ENCODE measurements at regions not wholly inside any gene's neighbourhood (a gene's known extent, or its start where the extent isn't known, plus 50 kb on each side); places are given as distances from the start of the nearest gene placed in this dataset.
"Not testable (repeated sequence)": the region's sequence is repeated elsewhere in the genome, so short reads cannot be mapped to it uniquely, and the experiment has no call there.

GRCh38 chr2:234898534-234899053 is 53.2 kb upstream of the SH3BP4 start:
- no peak overlapping the region for H2AFZ ChIP-seq (ENCODE audit: insufficient read depth, low read length, poor library complexity)
- H2BK5ac ChIP-seq (ENCODE audit: low read depth, low read length, poor library complexity) = no peak overlapping the region
- no peaks in the 10 kb centered on the region for H3K79me2 ChIP-seq (ENCODE audit: control insufficient read depth, insufficient read depth, low read length, poor library complexity)
- H3K4me3 ChIP-seq (ENCODE audit: low read depth, low read length) = no peak overlapping the region
- H4K12ac ChIP-seq (ENCODE audit: low read depth, low read length) = no peak overlapping the region
- H2BK12ac ChIP-seq (ENCODE audit: low read length) = no peak overlapping the region
- H4K91ac ChIP-seq (ENCODE audit: low read depth, low read length) = no peak overlapping the region
- no peaks in the 10 kb centered on the region for H3K27me3 ChIP-seq (ENCODE audit: insufficient read depth, low read length)
- H4K8ac ChIP-seq (ENCODE audit: low read depth, low read length) = no peak overlapping the region
- DNase-seq = no peak
- no peak overlapping the region for H3K18ac ChIP-seq (ENCODE audit: low read length)
- H3K23ac ChIP-seq (ENCODE audit: low read length) = no peak overlapping the region
- H3K9me3 ChIP-seq (ENCODE audit: insufficient read depth, low read depth, low read length) = no peaks in the 10 kb centered on the region
- no peak overlapping the region for H2AK5ac ChIP-seq (ENCODE audit: low read length)
- H3K79me1 ChIP-seq (ENCODE audit: low read length) = no peaks in the 10 kb centered on the region
- H3K9ac ChIP-seq (ENCODE audit: low read length) = no peak overlapping the region
- peaks cover 2% of the 10 kb centered on the region in 2 experiments for H3K4me1 ChIP-seq (ENCODE audit: control insufficient read depth in 1 of 2, insufficient read depth in 2 of 2, low read length in 2 of 2)
- no peaks in the 10 kb centered on the region for H3K36me3 ChIP-seq (ENCODE audit: control insufficient read depth in 1 of 2, insufficient read depth in 2 of 2, low read length in 2 of 2)
- H3K27ac ChIP-seq (ENCODE audit: low read depth, low read length) = no peak overlapping the region
- H3K14ac ChIP-seq (ENCODE audit: low read length) = no peak overlapping the region
- H2BK120ac ChIP-seq (ENCODE audit: insufficient read depth, low read length, poor library complexity) = no peak overlapping the region
- no peak overlapping the region for H3K4ac ChIP-seq (ENCODE audit: low read depth, low read length)
- no peak overlapping the region for H3K4me2 ChIP-seq (ENCODE audit: low read length)
- no CpG with 5 or more reads among the region's 3 CpGs for WGBS (ENCODE audit: extremely low coverage, insufficient coverage, insufficient read length)

DNA sequence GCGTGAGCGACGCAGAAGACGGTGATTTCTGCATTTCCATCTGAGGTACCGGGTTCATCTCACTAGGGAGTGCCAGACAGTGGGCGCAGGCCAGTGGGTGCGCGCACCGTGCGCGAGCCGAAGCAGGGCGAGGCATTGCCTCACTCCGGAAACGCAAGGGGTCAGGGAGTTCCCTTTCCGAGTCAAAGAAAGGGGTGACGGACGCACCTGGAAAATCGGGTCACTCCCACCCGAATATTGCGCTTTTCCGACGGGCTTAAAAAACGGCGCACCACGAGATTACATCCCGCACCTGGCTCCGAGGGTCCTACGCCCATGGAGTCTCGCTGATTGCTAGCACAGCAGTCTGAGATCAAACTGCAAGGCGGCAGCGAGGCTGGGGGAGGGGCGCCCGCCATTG is 63.4 kb upstream of the SH3BP4 start:
- H2AFZ ChIP-seq (ENCODE audit: insufficient read depth, low read length, poor library complexity); H3K9ac ChIP-seq (ENCODE audit: low read length); H3K23ac ChIP-seq (ENCODE audit: low read length); H3K79me2 ChIP-seq (ENCODE audit: control insufficient read depth, insufficient read depth, low read length, poor library complexity); H4K91ac ChIP-seq (ENCODE audit: low read depth, low read length); H3K4ac ChIP-seq (ENCODE audit: low read depth, low read length); H2BK5ac ChIP-seq (ENCODE audit: low read depth, low read length, poor library complexity); H3K79me1 ChIP-seq (ENCODE audit: low read length); H3K4me3 ChIP-seq (ENCODE audit: low read depth, low read length); H3K27ac ChIP-seq (ENCODE audit: low read depth, low read length); H3K4me1 ChIP-seq (ENCODE audit: control insufficient read depth in 1 of 2, insufficient read depth in 2 of 2, low read length in 2 of 2); H3K18ac ChIP-seq (ENCODE audit: low read length); DNase-seq; H2AK5ac ChIP-seq (ENCODE audit: low read length); H3K4me2 ChIP-seq (ENCODE audit: low read length); H3K27me3 ChIP-seq (ENCODE audit: insufficient read depth, low read length); H3K36me3 ChIP-seq (ENCODE audit: control insufficient read depth in 1 of 2, insufficient read depth in 2 of 2, low read length in 2 of 2); H4K12ac ChIP-seq (ENCODE audit: low read depth, low read length); H3K9me3 ChIP-seq (ENCODE audit: insufficient read depth, low read depth, low read length); H2BK120ac ChIP-seq (ENCODE audit: insufficient read depth, low read length, poor library complexity); H3K14ac ChIP-seq (ENCODE audit: low read length); H2BK12ac ChIP-seq (ENCODE audit: low read length); H4K8ac ChIP-seq (ENCODE audit: low read depth, low read length): not testable (repeated sequence)
- no CpG with 5 or more reads among the region's 34 CpGs for WGBS (ENCODE audit: extremely low coverage, insufficient coverage, insufficient read length)

- Histone ChIP-seq H3K79me1 (ENCODE audit: low read length) (no peaks in the 10 kb centered on the region), H3K23ac (ENCODE audit: low read length) (no peak overlapping the region), H3K4ac (ENCODE audit: low read depth, low read length) (no peak overlapping the region), H4K91ac (ENCODE audit: low read depth, low read length) (no peak overlapping the region), H3K9me3 (ENCODE audit: insufficient read depth, low read depth, low read length) (no peaks in the 10 kb centered on the region), H4K12ac (ENCODE audit: low read depth, low read length) (no peak overlapping the region), H2BK5ac (ENCODE audit: low read depth, low read length, poor library complexity) (no peak overlapping the region), H4K8ac (ENCODE audit: low read depth, low read length) (no peak overlapping the region), H2BK12ac (ENCODE audit: low read length) (no peak overlapping the region), H2AFZ (ENCODE audit: insufficient read depth, low read length, poor library complexity) (no peak overlapping the region), H3K14ac (ENCODE audit: low read length) (no peak overlapping the region), H3K4me3 (ENCODE audit: low read depth, low read length) (no peak overlapping the region), H2AK5ac (ENCODE audit: low read length) (no peak overlapping the region), H3K9ac (ENCODE audit: low read length) (no peak overlapping the region), H3K27ac (ENCODE audit: low read depth, low read length) (no peak overlapping the region), H3K4me1 (ENCODE audit: control insufficient read depth in 1 of 2, insufficient read depth in 2 of 2, low read length in 2 of 2) (no peaks in the 10 kb centered on the region), H3K36me3 (ENCODE audit: control insufficient read depth in 1 of 2, insufficient read depth in 2 of 2, low read length in 2 of 2) (no peaks in the 10 kb centered on the region), H3K4me2 (ENCODE audit: low read length) (no peak overlapping the region), H3K18ac (ENCODE audit: low read length) (no peak overlapping the region), H3K79me2 (ENCODE audit: control insufficient read depth, insufficient read depth, low read length, poor library complexity) (no peaks in the 10 kb centered on the region), H2BK120ac (ENCODE audit: insufficient read depth, low read length, poor library complexity) (no peak overlapping the region), H3K27me3 (ENCODE audit: insufficient read depth, low read length) (no peaks in the 10 kb centered on the region)
- no peak for DNase-seq
- WGBS (ENCODE audit: extremely low coverage, insufficient coverage, insufficient read length) = no CpG with 5 or more reads among the region's 3 CpGs
These were observed 64.6 kb upstream of the SH3BP4 start for GRCh38 chr2:234887195-234887594.

GRCh38 chr2:234885886-234886285 is 65.9 kb upstream of the SH3BP4 start:
- Histone ChIP-seq H3K4ac (ENCODE audit: low read depth, low read length) (no peak overlapping the region), H3K79me2 (ENCODE audit: control insufficient read depth, insufficient read depth, low read length, poor library complexity) (no peaks in the 10 kb centered on the region), H4K91ac (ENCODE audit: low read depth, low read length) (no peak overlapping the region), H3K9me3 (ENCODE audit: insufficient read depth, low read depth, low read length) (no peaks in the 10 kb centered on the region), H2BK12ac (ENCODE audit: low read length) (no peak overlapping the region), H2AFZ (ENCODE audit: insufficient read depth, low read length, poor library complexity) (no peak overlapping the region), H2AK5ac (ENCODE audit: low read length) (no peak overlapping the region), H3K18ac (ENCODE audit: low read length) (no peak overlapping the region), H3K27ac (ENCODE audit: low read depth, low read length) (no peak overlapping the region), H3K4me1 (ENCODE audit: control insufficient read depth in 1 of 2, insufficient read depth in 2 of 2, low read length in 2 of 2) (no peaks in the 10 kb centered on the region), H3K4me3 (ENCODE audit: low read depth, low read length) (no peak overlapping the region), H3K14ac (ENCODE audit: low read length) (no peak overlapping the region), H2BK120ac (ENCODE audit: insufficient read depth, low read length, poor library complexity) (no peak overlapping the region), H4K12ac (ENCODE audit: low read depth, low read length) (no peak overlapping the region), H3K27me3 (ENCODE audit: insufficient read depth, low read length) (no peaks in the 10 kb centered on the region), H3K4me2 (ENCODE audit: low read length) (no peak overlapping the region), H3K23ac (ENCODE audit: low read length) (no peak overlapping the region), H3K79me1 (ENCODE audit: low read length) (no peaks in the 10 kb centered on the region), H3K36me3 (ENCODE audit: control insufficient read depth in 1 of 2, insufficient read depth in 2 of 2, low read length in 2 of 2) (no peaks in the 10 kb centered on the region), H3K9ac (ENCODE audit: low read length) (no peak overlapping the region), H2BK5ac (ENCODE audit: low read depth, low read length, poor library complexity) (no peak overlapping the region), H4K8ac (ENCODE audit: low read depth, low read length) (no peak overlapping the region)
- no peak for DNase-seq
- no CpG with 5 or more reads among the region's 6 CpGs for WGBS (ENCODE audit: extremely low coverage, insufficient coverage, insufficient read length)

Measured in trophoblast cell (in vitro differentiated cells and primary cell).